Breast epithelium (tissue), 4 donors: ENCODE measurements at regions not wholly inside any gene's neighbourhood (a gene's known extent, or its start where the extent isn't known, plus 50 kb on each side); places are given as distances from the start of the nearest gene placed in this dataset.

Source experiments
- DNase-seq, 2 donors: peaks; one replicate each; pipeline ENCODE4 v3.0.0-alpha.2; 2019; ENCODE audit warnings: low spot score in 2 of 2
- H3K27ac ChIP-seq, 2 donors: fragments of 200-600 bp; sonication (generic) in 1 of 2; one replicate each; pipeline ENCODE4 v1.5.1; 2016 to 2019; ENCODE audit warnings: mild to moderate bottlenecking in 1 of 2
- H3K27me3 ChIP-seq, 2 donors: fragments of 200-600 bp; sonication (generic) in 1 of 2; one replicate each; pipeline versions ENCODE4 v1.5.1 to v1.6.0; 2017 to 2019; ENCODE audit warnings: control low read depth in 1 of 2, mild to moderate bottlenecking in 1 of 2
- H3K36me3 ChIP-seq: fragments of 200-600 bp; one replicate; pipeline ENCODE4 v1.5.1; 2019
- H3K4me1 ChIP-seq, 2 donors: fragments of 200-600 bp; sonication (generic); one replicate each; pipeline ENCODE4 v1.5.1; 2016 to 2019; ENCODE audit warnings: control low read depth in 1 of 2
- H3K4me3 ChIP-seq, 3 donors: fragments of 200-600 bp; sonication (generic); 1 replicate in 2 of 3; 2 replicates in 1 of 3; pipeline ENCODE4 v1.5.1; 2016 to 2019; ENCODE audit warnings: mild to moderate bottlenecking in 3 of 3, moderate library complexity in 2 of 3
- H3K9me3 ChIP-seq, 2 donors: fragments of 200-600 bp; sonication (generic) in 1 of 2; one replicate each; pipeline ENCODE4 v1.5.1; 2016 to 2019; ENCODE audit warnings: control low read depth in 1 of 2
- POLR2A ChIP-seq: fragments of 450-650 bp; IDR thresholded peaks from one replicate; pipeline ENCODE4 v1.6.1; 2016; ENCODE audit warnings: antibody characterized with exemption, mild to moderate bottlenecking, moderate library complexity
- POLR2AphosphoS5 ChIP-seq, 3 donors: sonication (generic); formaldehyde crosslinking; IDR thresholded peaks; one replicate each; pipeline ENCODE4 v1.6.1; 2017; ENCODE audit warnings: antibody characterized with exemption in 3 of 3
- intact Hi-C: fragments of 100-400 bp; cut with DNase I; formaldehyde crosslinking; loops from one replicate; pipeline ENCODE4 v1.15.1; 2023; ENCODE audit warnings: low total_unique reads
- TF ChIP-seq, protein P1 (sequence below), 3 donors: fragments of 450-650 bp; IDR thresholded peaks; one replicate each; pipeline ENCODE4 v1.5.1; 2016 to 2017; ENCODE audit warnings: antibody characterized with exemption in 3 of 3, mild to moderate bottlenecking in 3 of 3, moderate library complexity in 3 of 3

DNA sequence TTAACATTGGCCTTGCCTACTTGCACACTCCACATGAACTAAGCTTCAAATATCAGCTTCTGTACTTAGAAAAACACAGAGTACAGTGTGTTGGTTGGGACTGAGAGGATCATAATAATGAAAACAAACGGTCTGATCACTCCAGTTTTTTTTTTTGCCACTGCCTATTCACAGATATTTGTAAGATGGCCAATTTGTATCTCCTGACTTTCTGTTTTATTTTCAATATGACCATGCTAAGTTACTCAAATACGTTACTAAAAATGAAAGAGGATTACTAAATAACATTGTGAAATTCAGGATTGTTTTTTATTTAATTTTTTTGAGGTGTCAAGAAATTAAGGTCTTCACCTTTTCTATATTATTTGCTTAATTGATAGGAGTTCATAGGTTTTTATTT lies 595.1 kb downstream of the TUSC7 start:
- DNase-seq = no peak
- H3K4me1 ChIP-seq = no peaks in the 10 kb centered on the region
- no peaks in the 10 kb centered on the region for H3K9me3 ChIP-seq
- H3K36me3 ChIP-seq = no peaks in the 10 kb centered on the region
- H3K27ac ChIP-seq = no peak overlapping the region
- TF ChIP-seq, protein P1, sequence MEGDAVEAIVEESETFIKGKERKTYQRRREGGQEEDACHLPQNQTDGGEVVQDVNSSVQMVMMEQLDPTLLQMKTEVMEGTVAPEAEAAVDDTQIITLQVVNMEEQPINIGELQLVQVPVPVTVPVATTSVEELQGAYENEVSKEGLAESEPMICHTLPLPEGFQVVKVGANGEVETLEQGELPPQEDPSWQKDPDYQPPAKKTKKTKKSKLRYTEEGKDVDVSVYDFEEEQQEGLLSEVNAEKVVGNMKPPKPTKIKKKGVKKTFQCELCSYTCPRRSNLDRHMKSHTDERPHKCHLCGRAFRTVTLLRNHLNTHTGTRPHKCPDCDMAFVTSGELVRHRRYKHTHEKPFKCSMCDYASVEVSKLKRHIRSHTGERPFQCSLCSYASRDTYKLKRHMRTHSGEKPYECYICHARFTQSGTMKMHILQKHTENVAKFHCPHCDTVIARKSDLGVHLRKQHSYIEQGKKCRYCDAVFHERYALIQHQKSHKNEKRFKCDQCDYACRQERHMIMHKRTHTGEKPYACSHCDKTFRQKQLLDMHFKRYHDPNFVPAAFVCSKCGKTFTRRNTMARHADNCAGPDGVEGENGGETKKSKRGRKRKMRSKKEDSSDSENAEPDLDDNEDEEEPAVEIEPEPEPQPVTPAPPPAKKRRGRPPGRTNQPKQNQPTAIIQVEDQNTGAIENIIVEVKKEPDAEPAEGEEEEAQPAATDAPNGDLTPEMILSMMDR (IDR thresholded peaks at IDR 0.05) = no peak
- TF ChIP-seq POLR2AphosphoS5 (IDR thresholded peaks at IDR 0.05) (no peak), POLR2A (no peak)
- no peaks in the 10 kb centered on the region for H3K27me3 ChIP-seq
- H3K4me3 ChIP-seq = no peak overlapping the region
- intact Hi-C loops = no loop called here

DNA sequence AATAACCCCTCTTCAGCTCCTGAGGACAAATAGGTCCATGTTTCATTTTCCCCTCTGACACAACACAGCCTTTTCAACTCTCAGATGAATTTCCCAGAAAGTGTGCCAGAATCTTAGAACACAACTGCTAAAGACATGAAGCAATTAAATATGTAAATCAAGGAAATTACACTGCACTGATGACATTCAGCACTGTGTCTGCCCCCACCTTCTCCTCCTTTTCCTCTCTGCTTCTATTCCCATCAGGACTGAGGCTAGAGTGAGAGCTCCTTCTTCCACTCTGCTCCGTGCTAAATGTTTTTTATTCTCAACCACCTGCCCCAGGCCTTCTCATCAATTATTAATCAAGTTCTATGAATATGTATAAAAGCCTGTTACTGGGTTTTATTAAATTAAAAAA lies 596.1 kb downstream of the TUSC7 start:
- H3K4me1 ChIP-seq = no peaks in the 10 kb centered on the region
- DNase-seq = no peak

DNA sequence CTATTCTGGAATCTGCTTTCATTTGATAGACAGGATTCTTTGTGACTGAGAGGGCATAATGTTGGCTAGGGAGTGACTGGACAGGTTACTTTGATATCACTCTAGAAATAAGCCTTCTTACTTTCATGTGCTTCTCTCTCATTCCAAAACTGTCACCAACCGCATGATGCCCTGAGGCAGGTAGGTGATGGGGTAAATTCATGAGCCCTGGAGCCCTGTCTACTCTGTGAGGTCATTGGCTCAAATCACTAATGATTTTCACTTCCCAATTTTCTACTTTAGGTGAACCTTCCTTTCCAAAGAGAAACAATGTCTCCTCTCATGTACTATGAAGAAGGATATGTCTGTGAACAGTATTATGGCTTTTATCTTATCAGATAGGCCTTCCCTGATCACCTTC lies 596.7 kb downstream of the TUSC7 start:
- H3K36me3 ChIP-seq = no peaks in the 10 kb centered on the region
- H3K4me1 ChIP-seq = no peaks in the 10 kb centered on the region
- DNase-seq = no peak
- no peaks in the 10 kb centered on the region for H3K9me3 ChIP-seq
- intact Hi-C loops = no loop called here
- H3K4me3 ChIP-seq = no peak overlapping the region
- no peaks in the 10 kb centered on the region for H3K27me3 ChIP-seq
- no peak for TF ChIP-seq POLR2A
- TF ChIP-seq POLR2AphosphoS5 (IDR thresholded peaks at IDR 0.05) = no peak
- TF ChIP-seq, protein P1 (IDR thresholded peaks at IDR 0.05) = no peak
- no peak overlapping the region for H3K27ac ChIP-seq

More for the DNA sequence above, 596.1 kb downstream of the TUSC7 start:
- H3K36me3 ChIP-seq = no peaks in the 10 kb centered on the region
- H3K27ac ChIP-seq = no peak overlapping the region
- TF ChIP-seq, protein P1 (IDR thresholded peaks at IDR 0.05) = no peak
- no peak for TF ChIP-seq POLR2A
- TF ChIP-seq POLR2AphosphoS5 (IDR thresholded peaks at IDR 0.05) = no peak
- no peaks in the 10 kb centered on the region for H3K9me3 ChIP-seq
- H3K27me3 ChIP-seq = no peaks in the 10 kb centered on the region
- intact Hi-C loops = no loop called here
- no peak overlapping the region for H3K4me3 ChIP-seq

DNA sequence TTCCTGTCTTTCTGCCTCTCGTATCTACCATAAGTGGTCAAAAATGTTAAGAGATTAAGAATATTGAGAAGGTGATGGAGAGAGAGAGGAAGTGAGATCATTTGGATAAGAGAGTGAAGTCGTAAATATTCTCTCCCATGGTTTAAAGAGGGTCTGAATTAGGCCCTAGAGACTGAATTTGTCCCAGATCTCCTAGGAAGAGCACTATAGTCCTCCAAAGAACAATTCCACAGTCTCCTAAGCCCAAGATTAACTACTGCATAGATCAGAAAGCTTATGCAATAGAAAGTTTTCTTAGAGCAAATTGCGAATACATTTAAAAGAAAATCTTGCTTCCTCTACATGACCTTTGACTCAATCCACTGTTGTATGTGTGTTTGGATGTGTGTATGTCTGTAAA lies 598.8 kb downstream of the TUSC7 start:
- Histone ChIP-seq H3K4me3 (no peak overlapping the region), H3K36me3 (no peaks in the 10 kb centered on the region)
- no peak for TF ChIP-seq POLR2AphosphoS5 (IDR thresholded peaks at IDR 0.05)
- no peak for TF ChIP-seq POLR2A
- TF ChIP-seq, protein P1 (IDR thresholded peaks at IDR 0.05) = no peak

DNA sequence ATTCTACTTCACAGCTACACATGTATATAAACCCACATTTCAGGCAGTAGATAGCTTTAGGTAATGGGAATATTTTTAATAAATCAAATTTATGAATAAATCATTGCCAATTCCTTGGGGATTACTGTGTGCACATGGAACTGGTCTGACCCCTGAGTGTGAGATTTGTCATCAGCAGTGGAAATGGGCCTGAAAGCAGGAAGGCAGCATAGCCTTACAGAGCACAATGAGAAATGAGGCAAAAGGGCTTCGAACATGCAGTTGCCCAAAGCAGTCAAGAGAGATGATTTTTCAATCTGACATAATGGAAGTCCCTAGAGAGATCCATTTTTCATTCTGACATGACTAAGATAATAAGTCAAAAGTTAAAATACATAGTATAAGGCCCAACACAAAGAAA lies 599.2 kb downstream of the TUSC7 start:
- intact Hi-C loops = no loop called here
- no peaks in the 10 kb centered on the region for H3K36me3 ChIP-seq
- H3K27ac ChIP-seq = no peak overlapping the region
- no peak for DNase-seq
- H3K4me1 ChIP-seq = no peaks in the 10 kb centered on the region
- no peaks in the 10 kb centered on the region for H3K9me3 ChIP-seq
- no peaks in the 10 kb centered on the region for H3K27me3 ChIP-seq
- no peak overlapping the region for H3K4me3 ChIP-seq
- TF ChIP-seq POLR2A (no peak), POLR2AphosphoS5 (IDR thresholded peaks at IDR 0.05) (no peak)
- TF ChIP-seq, protein P1 (IDR thresholded peaks at IDR 0.05) = no peak

More for the DNA sequence above, 598.8 kb downstream of the TUSC7 start:
- intact Hi-C loops = no loop called here
- Histone ChIP-seq H3K4me1 (no peaks in the 10 kb centered on the region), H3K27me3 (no peaks in the 10 kb centered on the region), H3K9me3 (no peaks in the 10 kb centered on the region), H3K27ac (no peak overlapping the region)
- DNase-seq = no peak
